Colonic mucosa (tissue), 4 donors: ENCODE measurements at regions not wholly inside any gene's neighbourhood (a gene's known extent, or its start where the extent isn't known, plus 50 kb on each side); places are given as distances from the start of the nearest gene placed in this dataset.

Source experiments
- DNase-seq: peaks from one replicate; pipeline ENCODE4 v3.0.0-alpha.2; 2020
- H3K27ac ChIP-seq: fragments of 200-600 bp; one replicate; pipeline ENCODE4 v1.8.0; 2021
- H3K27me3 ChIP-seq: fragments of 200-600 bp; one replicate; pipeline ENCODE4 v1.8.0; 2021
- H3K36me3 ChIP-seq: fragments of 200-600 bp; one replicate; pipeline ENCODE4 v1.8.0; 2021
- H3K4me1 ChIP-seq: fragments of 200-600 bp; one replicate; pipeline ENCODE4 v1.8.0; 2021; ENCODE audit warnings: mild to moderate bottlenecking
- H3K4me3 ChIP-seq: fragments of 200-600 bp; one replicate; pipeline ENCODE4 v1.8.0; 2021
- H3K9ac ChIP-seq, 2 donors: one replicate each; pipeline ENCODE4 v1.7.0; 2013; ENCODE audit warnings: control low read depth in 2 of 2, low read depth in 2 of 2, low read length in 2 of 2
- H3K9me3 ChIP-seq: fragments of 200-600 bp; one replicate; pipeline ENCODE4 v1.8.0; 2021
- intact Hi-C: fragments of 100-400 bp; cut with DNase I; formaldehyde crosslinking; loops from one replicate; pipeline ENCODE4 v1.14.1; 2022
- TF ChIP-seq, protein P1 (sequence below): fragments of 200-600 bp; IDR thresholded peaks from one replicate; pipeline ENCODE4 v1.8.0; 2022; ENCODE audit warnings: antibody characterized with exemption, mild to moderate bottlenecking
- donor health status: healthy.
- donor health status: DM: no; HTN: no; CAD: no.
- donor health status: DM: no; HTN: no; CAD: no.

DNA sequence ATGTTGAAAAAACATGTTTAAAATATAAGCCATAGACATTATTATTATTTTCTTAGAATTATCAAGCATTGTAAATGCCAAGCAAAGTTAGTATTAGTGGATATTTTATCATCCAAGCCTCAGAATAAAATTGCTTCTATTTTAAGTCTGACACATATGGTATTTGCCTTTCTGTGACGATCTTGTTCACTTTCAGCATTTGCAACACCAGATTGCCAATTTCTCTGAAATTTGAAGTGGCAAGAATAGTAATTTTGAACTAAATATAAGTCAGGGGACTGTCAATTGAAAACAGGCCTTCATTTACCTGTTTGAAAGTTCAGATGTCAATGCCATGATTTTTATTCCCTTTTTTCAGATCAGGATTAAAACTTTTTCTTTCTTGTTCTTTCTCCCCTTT is 1233.6 kb upstream of the CDH18 start:
- TF ChIP-seq, protein P1, sequence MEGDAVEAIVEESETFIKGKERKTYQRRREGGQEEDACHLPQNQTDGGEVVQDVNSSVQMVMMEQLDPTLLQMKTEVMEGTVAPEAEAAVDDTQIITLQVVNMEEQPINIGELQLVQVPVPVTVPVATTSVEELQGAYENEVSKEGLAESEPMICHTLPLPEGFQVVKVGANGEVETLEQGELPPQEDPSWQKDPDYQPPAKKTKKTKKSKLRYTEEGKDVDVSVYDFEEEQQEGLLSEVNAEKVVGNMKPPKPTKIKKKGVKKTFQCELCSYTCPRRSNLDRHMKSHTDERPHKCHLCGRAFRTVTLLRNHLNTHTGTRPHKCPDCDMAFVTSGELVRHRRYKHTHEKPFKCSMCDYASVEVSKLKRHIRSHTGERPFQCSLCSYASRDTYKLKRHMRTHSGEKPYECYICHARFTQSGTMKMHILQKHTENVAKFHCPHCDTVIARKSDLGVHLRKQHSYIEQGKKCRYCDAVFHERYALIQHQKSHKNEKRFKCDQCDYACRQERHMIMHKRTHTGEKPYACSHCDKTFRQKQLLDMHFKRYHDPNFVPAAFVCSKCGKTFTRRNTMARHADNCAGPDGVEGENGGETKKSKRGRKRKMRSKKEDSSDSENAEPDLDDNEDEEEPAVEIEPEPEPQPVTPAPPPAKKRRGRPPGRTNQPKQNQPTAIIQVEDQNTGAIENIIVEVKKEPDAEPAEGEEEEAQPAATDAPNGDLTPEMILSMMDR, result no peak
- intact Hi-C loops, result no loop called here
- no peak overlapping the region for H3K4me3 ChIP-seq

DNA sequence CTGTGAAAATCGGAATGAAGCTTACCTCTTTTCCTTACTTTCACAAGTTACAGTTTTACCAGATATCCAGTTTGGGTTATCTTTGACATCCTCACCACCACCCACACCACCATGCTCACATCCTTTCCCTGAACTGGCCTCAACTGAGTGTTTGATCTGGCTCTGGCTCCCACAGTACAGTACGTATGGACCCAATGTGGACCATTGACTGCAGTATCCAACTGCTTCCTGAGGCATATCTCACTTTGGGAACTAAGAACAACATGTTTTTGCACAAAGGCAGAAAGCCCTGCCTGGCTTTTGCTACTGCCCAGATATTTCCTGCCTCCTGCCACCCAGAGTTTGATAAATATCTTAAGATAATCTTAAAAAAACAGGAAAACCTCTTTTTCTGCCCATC is 1232.0 kb upstream of the CDH18 start:
- Histone ChIP-seq H3K27ac (no peak overlapping the region), H3K4me1 (no peaks in the 10 kb centered on the region), H3K36me3 (no peaks in the 10 kb centered on the region), H3K9ac (no peak overlapping the region), H3K4me3 (no peak overlapping the region), H3K27me3 (no peaks in the 10 kb centered on the region), H3K9me3 (no peaks in the 10 kb centered on the region)
- intact Hi-C loops, result no loop called here
- DNase-seq, result no peak
- TF ChIP-seq, protein P1, result no peak

More for the DNA sequence above, 1233.6 kb upstream of the CDH18 start:
- Histone ChIP-seq H3K9me3 (no peaks in the 10 kb centered on the region), H3K27ac (no peak overlapping the region), H3K27me3 (no peaks in the 10 kb centered on the region), H3K4me1 (no peaks in the 10 kb centered on the region), H3K36me3 (no peaks in the 10 kb centered on the region), H3K9ac (no peak overlapping the region)
- DNase-seq, result no peak

DNA sequence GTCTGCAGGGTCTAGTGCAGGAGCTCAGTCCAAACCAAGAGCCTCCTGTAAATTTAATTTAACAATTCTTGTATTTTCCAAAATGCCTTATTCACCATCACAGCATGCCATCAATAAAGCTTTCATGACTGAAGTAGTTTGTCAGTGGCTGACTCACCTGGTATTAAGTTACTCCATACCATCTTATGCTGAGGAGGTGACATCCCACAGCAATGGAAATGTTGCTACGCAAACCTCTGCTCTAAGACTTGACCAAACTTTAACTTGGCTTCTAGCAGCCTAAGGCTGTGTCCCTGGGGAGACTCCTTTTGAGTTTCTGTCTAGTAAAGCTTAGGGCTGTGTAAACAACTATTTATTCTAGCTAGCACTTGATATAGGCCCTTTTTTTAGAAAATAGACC is 1231.3 kb upstream of the CDH18 start:
- no peaks in the 10 kb centered on the region for H3K4me1 ChIP-seq
- no peak overlapping the region for H3K9ac ChIP-seq
- no peak overlapping the region for H3K27ac ChIP-seq
- TF ChIP-seq, protein P1, result no peak
- H3K4me3 ChIP-seq, result no peak overlapping the region
- H3K36me3 ChIP-seq, result no peaks in the 10 kb centered on the region
- H3K9me3 ChIP-seq, result no peaks in the 10 kb centered on the region
- intact Hi-C loops, result no loop called here
- DNase-seq, result no peak
- H3K27me3 ChIP-seq, result no peaks in the 10 kb centered on the region

DNA sequence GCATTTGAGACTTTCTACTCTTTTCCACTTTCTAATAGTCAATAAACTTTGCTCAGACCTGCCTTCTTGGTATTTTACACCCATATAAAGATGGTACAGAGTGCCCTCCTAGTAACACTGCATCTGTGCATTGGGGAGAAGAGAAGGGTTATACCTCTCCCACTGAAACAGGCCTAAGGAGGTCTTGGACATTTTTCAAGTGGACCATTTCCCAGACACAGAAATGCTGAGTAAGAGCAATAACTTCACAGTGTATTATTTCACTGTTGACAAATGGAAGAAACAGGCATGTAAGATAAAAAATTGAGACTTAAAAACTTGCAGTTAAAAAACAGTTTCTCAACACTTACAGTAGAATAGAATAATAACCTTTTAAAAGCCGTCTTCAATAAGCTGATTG is 1224.0 kb upstream of the CDH18 start:
- no peak overlapping the region for H3K4me3 ChIP-seq
- TF ChIP-seq, protein P1, result no peak
- no peak overlapping the region for H3K9ac ChIP-seq
- H3K27me3 ChIP-seq, result no peaks in the 10 kb centered on the region
- H3K9me3 ChIP-seq, result no peaks in the 10 kb centered on the region
- DNase-seq, result no peak
- no peaks in the 10 kb centered on the region for H3K4me1 ChIP-seq
- H3K36me3 ChIP-seq, result no peaks in the 10 kb centered on the region
- intact Hi-C loops, result no loop called here
- H3K27ac ChIP-seq, result no peak overlapping the region

DNA sequence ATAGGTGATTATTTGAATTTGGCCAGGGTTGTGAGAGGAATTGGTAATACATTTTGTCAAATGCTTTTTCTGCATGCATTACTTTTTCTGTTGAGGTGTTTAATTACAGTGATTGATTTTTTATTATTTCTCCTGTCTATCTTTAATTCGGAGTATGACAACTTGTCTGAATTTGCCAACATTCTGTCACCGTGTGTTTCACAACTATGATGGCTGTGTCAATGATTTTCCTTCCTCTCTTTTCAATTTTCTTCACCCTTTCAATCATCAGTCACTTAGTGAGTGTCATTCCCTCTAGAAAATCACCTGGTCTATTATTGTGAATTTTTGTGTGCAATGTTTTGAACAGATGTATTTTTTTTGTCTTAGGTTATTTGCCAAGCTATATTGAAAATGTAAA is 1221.4 kb upstream of the CDH18 start:
- TF ChIP-seq, protein P1, result no peak
- no peak overlapping the region for H3K27ac ChIP-seq
- no peak overlapping the region for H3K4me3 ChIP-seq
- H3K36me3 ChIP-seq, result no peaks in the 10 kb centered on the region
- no peaks in the 10 kb centered on the region for H3K27me3 ChIP-seq
- intact Hi-C loops, result no loop called here
- no peak overlapping the region for H3K9ac ChIP-seq
- H3K9me3 ChIP-seq, result no peaks in the 10 kb centered on the region
- no peaks in the 10 kb centered on the region for H3K4me1 ChIP-seq
- no peak for DNase-seq

DNA sequence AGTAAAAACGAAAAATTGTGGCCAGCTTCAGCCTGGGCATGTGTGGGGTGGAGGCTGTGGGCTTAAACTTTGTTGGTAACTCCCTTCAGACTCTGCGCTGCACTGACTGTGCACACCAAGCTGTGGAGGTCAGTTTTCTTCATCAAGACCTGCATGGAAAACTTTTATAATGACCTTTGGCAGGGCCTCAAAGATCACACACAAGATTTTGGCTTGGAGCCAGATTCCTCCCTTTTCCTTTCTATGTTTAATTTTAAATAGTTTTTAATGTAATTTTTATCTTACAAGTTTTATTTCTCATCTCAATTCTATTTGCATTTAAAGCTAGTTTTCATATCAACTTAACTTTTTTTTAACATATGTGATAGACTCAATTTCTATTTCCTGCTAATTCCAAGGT is 1211.1 kb upstream of the CDH18 start:
- Histone ChIP-seq H3K4me3 (no peak overlapping the region), H3K9ac (no peak overlapping the region), H3K27me3 (no peaks in the 10 kb centered on the region), H3K36me3 (no peaks in the 10 kb centered on the region), H3K27ac (no peak overlapping the region), H3K9me3 (no peaks in the 10 kb centered on the region), H3K4me1 (no peaks in the 10 kb centered on the region)
- intact Hi-C loops, result no loop called here
- DNase-seq, result no peak
- TF ChIP-seq, protein P1, result no peak
